Epithelial cell of proximal tubule (primary cell): ENCODE measurements at regions not wholly inside any gene's neighbourhood (a gene's known extent, or its start where the extent isn't known, plus 50 kb on each side); places are given as distances from the start of the nearest gene placed in this dataset.
"Not testable (repeated sequence)": the region's sequence is repeated elsewhere in the genome, so short reads cannot be mapped to it uniquely, and the experiment has no call there.

Experiments used
- DNase-seq: peaks from one replicate; pipeline ENCODE4 v3.0.0-alpha.2; 2011; ENCODE audit warnings: low read depth
- H3K4me3 ChIP-seq: 2 replicates; pipeline ENCODE4 v1.5.1; 2011; ENCODE audit warnings: low read depth, mild to moderate bottlenecking, low read length
- CTCF ChIP-seq: conservative IDR thresholded peaks from 2 replicates; pipeline ENCODE4 v1.5.1; 2012; ENCODE audit warnings: low read depth, mild to moderate bottlenecking, low read length

DNA sequence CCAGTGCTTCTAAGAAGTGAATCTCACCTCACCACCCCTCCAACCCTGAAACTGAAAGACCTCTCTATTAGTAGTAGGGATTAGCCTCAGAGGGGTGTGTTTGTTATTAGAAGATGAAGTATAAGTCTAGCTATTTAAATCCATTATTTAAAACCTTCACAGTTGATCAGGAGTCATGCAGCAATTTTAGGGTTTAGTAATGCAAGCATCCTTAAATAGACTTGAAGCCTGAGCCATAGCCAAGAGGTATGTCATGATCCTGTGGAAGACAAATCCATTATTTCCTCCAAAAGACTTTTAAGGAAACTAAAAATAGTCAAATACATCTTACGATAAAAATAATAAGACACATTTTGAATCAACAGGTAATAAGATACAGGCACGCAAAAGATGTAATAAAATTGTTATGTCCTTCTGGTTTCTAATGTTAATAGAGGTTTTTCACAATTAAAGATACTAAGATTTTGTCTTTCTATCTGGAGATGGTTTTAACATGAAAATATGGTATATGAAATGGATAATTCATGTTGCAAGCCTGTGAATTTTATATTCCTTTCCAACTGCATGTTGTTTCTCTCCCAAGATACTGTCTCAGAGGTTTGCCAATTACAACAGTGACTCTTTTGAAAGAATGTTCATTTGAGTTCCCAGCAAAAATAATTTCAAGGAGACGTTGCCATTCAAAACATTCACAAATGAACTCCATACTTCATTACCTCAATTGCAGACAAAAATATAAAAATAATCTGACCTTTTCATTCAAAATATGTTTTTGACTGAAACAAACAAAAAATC lies 68.0 kb downstream of the LUZP4 start:
- H3K4me3 ChIP-seq: no peak overlapping the region
- no peak for DNase-seq
- TF ChIP-seq CTCF: no peak

- DNase-seq, H3K4me3 ChIP-seq: not testable (repeated sequence)
Measured at GRCh38 chrX:115359508-115359907, 70.0 kb downstream of the LUZP4 start.

DNA sequence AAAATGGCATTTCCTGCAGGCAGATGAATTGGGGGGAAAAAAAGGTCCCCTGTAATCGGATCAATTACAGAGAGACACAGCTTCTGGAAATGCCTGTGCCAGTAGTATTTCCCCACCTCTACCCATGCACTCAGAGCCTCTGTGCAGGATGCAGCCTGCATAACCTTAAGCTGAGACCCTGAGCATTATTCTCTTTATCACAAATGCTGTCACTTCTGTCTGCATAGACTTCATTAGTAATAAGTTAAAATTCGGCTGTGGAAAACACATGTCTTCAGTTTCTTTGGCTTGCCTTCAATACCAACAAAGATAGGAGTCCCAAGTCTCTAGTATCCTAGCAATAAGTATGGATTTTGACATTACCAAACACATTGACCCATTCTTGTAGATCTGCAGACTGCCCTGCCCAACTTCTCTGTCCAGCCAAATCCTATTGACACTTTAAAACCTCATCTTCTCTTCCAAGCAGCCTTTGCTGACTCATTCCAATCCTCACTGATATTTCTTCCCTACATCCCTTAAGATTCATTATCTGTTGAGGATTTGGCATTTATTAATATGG lies 70.8 kb downstream of the LUZP4 start:
- TF ChIP-seq CTCF: no peak
- no peak for DNase-seq
- no peak overlapping the region for H3K4me3 ChIP-seq

DNA sequence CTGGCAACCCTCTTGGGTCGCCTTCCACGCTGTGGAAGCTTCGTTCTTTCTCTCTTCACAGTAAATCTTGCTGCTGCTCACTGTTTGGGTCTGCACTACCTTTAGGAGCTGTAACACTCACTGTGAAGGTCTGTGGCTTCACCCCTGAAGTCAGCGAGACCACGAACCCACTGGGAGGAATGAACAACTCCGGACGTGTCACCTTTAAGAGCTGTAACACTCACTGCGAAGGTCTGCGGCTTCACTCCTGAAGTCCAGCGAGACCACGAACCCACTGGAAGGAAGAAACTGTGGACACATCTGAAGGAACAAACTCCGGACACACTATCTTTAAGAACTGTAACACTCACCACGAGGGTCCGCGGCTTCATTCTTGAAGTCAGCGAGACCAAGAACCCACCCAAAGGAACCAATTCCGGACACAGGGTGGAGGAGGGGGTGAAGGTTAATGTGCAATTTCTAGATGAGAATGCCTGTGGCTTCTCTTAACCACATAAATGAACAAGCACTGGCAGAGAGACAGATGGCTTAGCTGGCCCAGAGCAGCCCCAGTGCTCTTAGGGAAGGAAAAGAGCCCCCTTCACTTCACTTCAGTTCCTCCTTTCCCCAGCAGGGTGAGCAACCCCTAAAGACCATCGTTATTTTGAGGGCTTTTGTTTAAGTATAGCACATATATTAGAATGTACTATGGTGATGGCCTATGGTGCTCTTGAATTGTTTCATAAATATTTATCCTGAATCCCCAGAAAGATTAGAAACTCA lies 73.0 kb downstream of the LUZP4 start:
- peak; percentile 30 for TF ChIP-seq CTCF
- DNase-seq: no peak
- H3K4me3 ChIP-seq: no peak overlapping the region

- TF ChIP-seq CTCF: no peak
- no peak for DNase-seq
- H3K4me3 ChIP-seq: no peak overlapping the region
Measured at GRCh38 chrX:115363372-115363771, 73.9 kb downstream of the LUZP4 start.

DNA sequence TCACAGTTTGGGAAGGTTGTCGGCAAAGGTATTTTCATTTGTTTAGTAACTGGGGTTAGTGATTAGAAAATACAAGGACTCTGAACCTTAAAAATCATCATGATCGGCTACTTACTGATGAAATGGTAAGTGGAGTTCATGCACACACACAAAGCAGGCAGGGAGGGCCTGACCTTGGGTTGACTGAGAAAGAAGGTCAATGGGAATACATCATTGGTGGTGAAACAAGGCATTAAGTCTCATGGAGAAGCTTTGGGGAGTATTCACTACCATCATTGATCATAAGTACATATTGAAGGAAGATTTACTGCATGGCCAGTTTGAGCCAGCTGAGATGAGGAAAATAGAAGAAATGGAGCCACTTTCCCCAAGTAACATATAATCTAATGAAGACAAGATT lies 74.4 kb downstream of the LUZP4 start:
- no peak overlapping the region for H3K4me3 ChIP-seq
- no peak for TF ChIP-seq CTCF
- DNase-seq: no peak

DNA sequence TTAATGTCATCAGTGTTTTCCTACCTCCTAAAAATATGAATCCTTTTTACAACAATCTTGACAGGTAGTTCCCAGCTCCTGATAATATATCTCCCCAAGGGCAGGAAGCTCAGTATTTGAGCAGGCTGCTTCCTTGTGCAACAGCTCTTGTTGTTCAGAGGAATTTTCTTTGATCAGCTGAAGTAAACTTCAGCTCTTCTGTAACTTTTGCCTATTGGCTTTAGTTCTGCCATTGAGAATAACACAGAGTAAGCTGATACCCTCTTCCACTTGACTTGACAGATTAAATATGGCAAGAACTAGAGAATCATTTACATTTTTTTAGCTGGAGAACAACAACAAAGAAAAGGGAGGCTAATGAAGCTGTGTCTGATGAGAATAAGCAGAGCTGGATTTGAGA lies 75.2 kb downstream of the LUZP4 start:
- no peak overlapping the region for H3K4me3 ChIP-seq
- no peak for TF ChIP-seq CTCF
- no peak for DNase-seq
